OCI-LY7 (cell line): ENCODE measurements at regions not wholly inside any gene's neighbourhood (a gene's known extent, or its start where the extent isn't known, plus 50 kb on each side); places are given as distances from the start of the nearest gene placed in this dataset.

Experiments used
- CTCF ChIP-seq: fragments of 200-600 bp; sonication (generic); conservative IDR thresholded peaks from 2 replicates; pipeline ENCODE4 v1.5.1; 2014; ENCODE audit warnings: mild to moderate bottlenecking, antibody characterized with exemption, low read length, moderate library complexity, mixed read lengths
- EZH2phosphoT487 ChIP-seq: fragments of 200-600 bp; sonication (generic); IDR thresholded peaks from 2 replicates; pipeline ENCODE4 v1.6.1; 2018; ENCODE audit warnings: low read depth, borderline replicate concordance, mild to moderate bottlenecking, mixed run types, antibody characterized with exemption, low read length, moderate library complexity, mixed read lengths

GRCh38 chr7:155223021-155223420 lies 74.7 kb upstream of the INSIG1 start:
- TF ChIP-seq CTCF (no peak), EZH2phosphoT487 (no peak)
